HG03457 (cell line): ENCODE measurements at regions not wholly inside any gene's neighbourhood (a gene's known extent, or its start where the extent isn't known, plus 50 kb on each side); places are given as distances from the start of the nearest gene placed in this dataset.
"Not testable (repeated sequence)": the region's sequence is repeated elsewhere in the genome, so short reads cannot be mapped to it uniquely, and the experiment has no call there.

Experiments used
- ATAC-seq: cut with Tn5 transposase; IDR thresholded peaks from one replicate; pipeline ENCODE4 v1.9.1; 2021; ENCODE audit warnings: moderate number of reproducible peaks; ENCODE audit not compliant: unreplicated experiment

DNA sequence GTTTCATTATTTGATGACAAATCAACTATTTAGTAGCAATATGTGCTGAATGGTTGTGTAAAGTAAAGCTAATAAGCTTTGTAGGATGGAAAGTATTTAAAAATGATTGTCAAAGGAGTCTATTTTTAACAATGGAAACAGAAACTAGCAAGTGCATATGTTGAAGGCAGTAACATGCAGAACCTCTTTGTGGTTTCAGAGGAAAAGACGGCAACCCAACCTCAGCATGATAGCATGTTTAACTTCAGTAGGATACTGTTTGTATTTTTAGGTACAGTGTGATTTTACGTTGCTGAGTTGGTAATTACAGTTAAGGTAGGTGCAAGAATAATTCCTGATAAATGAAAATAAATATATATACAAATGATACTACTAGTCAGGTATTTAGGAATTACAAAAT lies 545.4 kb downstream of the CDY1 start:
- not testable (repeated sequence) for ATAC-seq

DNA sequence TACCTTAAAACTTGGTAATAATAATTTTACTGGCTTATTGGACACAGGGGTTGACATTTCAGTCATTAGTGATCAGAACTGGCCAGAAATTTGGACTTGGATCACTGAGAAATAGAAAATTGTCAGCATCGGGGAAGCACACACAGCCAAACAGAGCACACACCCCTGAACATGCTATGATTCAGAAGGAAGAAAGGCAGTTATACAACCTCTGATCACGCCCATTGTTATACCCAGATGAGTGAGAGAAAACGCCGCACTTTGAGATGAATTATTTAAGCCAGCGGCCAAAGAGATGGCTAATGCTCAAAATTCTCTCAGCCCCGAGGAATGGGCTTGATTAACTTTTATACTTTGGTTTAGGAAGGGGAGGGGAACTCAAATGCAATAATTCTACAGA lies 557.4 kb downstream of the CDY1 start:
- ATAC-seq: not testable (repeated sequence)

DNA sequence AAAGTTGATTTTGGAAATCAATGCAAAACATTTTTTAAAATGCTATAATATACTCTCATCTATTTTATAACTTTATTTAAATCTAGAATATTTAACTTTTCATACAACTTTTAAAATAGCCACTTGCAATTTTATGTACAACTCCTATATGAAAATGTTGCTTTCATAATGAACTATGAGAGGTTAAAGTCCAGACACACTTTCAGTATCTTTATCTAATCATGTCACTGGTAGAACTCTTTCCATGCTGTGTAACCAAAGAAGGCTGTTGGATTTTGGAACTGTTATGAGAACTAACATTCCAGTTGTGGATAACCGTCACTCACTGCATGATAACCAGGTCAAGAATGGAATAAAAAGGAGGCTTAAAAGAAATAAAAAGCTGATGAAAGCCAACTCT lies 603.1 kb downstream of the CDY1 start:
- ATAC-seq: not testable (repeated sequence)

DNA sequence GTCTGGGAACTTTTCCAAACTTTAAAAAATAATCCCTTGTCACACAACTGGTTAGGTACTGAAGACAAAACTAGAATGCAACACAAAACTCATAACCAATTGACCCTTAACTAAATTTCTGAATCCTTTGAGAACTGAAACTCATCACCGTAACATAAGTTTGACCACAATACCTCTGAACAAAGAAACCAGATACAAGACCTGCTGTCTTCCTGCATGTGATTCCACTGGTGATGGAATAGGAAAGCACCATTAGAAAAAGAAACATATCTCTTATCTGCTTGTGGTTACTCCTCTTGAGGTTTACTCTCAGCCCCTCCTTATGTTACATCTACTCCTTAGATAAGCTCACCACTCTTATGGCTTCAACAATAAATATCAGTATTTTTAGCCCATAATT lies 603.6 kb downstream of the CDY1 start:
- peak; percentile 69 for ATAC-seq

DNA sequence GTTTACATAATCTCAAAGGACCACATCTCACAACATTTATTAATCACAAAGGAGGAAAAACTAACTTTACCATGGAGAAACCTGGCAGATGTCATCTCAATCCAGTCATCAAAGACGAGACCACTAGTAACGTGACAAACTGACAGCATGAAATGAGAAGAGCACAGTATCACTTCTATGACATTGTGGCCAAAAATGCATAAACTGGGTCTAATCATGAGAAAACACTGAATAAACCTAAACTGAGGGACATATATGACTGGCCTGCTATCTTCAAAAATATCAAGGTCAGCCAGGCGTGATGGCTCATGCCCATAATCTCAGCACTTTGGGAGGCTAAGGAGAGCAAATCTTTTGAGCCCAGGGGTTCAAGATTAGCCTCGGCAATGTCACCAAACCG lies 619.0 kb downstream of the CDY1 start:
- not testable (repeated sequence) for ATAC-seq

DNA sequence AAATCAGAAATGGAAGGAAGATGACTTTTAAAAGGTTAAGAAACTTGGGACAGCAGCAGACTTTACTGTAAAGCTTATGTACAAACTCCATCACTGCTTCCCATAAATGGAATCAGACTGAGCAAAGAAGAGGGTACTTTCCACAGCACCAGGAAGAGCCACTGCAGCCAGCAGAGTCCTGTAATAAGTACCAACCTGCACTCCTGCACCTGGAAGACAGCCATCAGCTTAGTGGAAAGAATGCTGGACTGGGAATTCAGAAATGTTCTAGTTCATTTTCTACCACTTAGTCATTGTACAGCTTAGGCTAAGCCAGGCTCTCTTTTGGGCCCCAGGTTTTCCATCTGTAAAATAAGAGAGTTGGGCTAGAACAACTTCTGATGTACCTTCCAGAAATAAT lies 632.3 kb downstream of the CDY1 start:
- not testable (repeated sequence) for ATAC-seq

DNA sequence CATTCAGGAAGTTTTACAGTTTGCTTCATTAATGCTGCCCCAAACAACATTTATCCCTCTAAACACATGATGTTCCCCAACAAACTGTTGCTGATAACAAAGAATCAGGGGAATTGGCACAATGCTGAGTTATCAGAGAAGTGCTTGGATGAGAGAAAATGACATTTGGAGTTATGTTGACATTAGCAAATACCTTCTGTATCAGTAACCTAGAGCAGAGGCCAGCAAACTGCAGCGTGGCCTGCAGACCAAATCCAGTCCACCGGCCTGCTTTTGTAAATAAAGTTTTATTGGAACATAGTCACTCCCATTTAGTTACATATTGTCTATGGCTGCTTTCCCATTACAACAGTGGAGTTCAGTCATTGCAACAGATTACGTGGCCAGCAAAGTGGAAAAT lies 643.5 kb downstream of the CDY1 start:
- not testable (repeated sequence) for ATAC-seq

DNA sequence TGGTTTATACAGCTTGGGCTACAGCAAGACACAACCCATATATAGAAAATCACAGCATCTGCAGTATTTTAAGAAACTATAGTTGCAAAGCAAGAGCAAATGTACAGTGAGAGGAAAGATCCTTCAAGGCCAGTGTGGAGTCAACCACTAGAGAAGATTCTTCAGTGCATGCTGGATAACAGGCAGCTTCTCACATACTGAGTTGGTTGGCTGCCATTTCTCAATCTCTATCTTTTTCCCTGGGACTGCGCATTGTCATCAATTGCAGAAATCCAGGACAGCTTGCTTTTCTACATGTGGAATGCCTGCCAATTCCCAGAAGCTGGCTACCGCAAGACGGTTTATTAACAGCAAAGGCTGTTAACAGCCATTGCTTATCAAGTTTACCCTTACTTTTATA lies 646.5 kb downstream of the CDY1 start:
- ATAC-seq: not testable (repeated sequence)

DNA sequence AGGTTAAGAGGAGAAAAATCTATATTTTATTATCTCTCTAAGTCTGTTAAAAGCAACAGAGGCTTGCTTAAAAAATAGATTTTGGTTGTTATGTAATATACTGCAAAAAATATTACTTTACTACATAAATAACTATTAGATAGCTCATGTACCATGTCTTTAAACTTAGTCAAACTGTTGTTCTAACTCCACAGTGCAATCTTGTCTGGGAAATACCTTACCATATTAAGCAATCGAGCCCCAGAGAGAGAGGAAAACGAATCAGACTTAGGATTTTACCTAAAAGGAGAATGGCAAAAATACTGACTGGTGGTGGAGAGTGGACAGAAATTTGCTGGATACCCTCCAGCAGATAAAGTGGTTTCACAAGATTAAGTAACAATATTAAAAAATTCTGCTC lies 647.0 kb downstream of the CDY1 start:
- ATAC-seq: not testable (repeated sequence)

DNA sequence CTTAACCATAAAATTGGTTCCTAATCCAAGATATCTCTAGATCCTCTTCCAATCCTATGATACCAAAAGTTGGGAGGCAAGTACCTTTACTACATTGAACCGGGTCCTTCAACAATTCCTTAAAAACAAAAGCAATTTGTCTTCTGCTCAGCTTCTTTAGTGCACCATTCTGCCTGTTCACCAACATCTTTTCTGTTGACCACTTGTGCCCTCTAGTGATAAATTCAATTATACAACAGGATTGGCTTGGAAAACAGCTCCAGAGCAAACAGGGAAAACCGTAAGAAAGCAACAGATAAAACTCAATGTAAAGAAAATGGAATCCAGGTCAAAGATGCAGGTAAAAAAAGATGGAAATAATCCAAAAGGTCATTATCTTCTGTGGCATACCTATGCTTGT lies 651.2 kb downstream of the CDY1 start:
- not testable (repeated sequence) for ATAC-seq

DNA sequence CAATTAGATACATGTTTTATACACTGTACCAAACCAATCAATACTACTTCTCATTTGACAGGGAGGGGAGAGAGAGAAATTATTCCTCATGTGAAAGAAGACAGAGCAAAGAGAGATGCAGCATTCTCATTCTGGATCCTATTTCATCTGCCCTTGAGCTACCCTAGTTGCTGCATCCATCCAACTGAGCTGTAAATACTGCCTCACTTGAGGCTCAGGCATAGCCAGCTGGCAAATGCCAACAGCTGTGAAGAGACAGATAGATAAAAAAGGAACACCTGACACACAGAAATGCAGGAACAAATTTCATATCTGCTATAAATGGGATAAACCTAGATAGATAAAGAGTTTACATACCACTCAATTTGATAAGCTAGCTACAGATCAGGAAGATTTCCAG lies 684.1 kb downstream of the CDY1 start:
- not testable (repeated sequence) for ATAC-seq

DNA sequence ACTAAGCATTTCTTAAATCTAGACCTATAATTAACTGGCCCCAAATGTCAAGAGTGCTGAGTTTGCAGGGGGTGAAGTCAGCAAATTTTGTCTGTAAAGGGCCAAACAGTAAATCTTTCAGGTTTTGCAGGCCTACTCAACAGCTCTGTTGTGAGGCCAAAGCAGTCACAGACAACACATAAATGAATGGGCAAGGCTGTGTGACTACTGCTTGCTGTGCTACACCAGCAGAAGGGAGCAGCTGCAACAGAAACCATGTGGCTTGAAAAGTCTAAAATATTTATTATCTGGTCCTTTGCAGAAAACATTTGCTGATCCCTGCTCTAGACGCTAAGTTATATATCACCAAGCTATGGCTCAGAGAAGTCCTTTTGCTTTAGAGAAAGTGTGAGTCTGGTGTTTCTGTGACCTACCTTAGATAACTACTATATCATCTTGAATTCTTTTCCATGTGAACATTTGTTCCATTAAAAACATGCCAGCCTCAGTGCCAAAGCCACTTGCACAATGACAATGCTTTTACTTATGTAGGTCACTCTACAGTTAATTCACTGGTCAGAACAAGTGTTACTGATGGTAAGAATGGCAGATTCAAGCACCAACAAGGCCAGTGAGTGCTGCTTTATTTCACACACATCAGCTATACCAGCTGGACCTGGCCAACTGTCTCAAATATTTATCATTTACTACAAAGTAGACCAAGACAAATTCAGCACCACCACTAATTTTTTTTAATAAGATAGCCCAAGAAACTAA lies 684.9 kb downstream of the CDY1 start:
- not testable (repeated sequence) for ATAC-seq

DNA sequence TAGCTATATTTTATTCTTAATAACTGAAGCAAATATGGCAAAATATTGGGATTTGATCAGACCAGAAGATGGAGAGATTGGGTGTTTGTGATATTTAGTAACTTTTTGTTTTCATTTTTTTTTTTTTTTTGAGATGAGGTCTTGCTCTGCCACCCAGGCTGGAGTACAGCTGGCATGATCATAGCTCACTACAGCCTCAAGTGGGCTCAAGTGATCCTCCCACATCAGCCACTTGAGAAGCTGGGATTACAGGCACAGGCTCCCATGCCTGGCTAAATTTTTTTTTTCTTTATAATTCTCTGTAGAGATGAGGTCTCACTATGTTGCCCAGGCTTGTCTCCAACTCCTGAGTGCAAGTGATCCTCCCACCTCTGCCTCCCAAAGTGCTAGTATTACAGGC lies 686.4 kb downstream of the CDY1 start:
- not testable (repeated sequence) for ATAC-seq

DNA sequence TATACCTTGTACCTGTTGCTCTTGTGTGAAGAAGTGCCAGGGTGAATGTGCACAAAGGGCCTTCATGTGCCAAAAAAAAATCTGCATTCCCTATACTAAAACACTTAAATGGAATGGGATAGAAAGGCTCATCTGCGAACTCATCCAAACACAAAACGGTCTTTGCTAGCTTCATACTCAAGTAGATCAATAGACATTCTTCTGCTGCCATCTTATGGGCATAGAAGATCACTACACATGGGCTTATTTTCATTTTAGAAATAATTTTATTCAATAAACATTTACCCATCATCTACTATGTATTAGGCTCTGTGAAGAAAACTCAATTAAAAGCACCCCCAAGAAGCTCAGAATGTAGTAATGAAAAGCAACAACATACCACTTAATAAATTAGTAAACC lies 693.1 kb downstream of the CDY1 start:
- not testable (repeated sequence) for ATAC-seq

DNA sequence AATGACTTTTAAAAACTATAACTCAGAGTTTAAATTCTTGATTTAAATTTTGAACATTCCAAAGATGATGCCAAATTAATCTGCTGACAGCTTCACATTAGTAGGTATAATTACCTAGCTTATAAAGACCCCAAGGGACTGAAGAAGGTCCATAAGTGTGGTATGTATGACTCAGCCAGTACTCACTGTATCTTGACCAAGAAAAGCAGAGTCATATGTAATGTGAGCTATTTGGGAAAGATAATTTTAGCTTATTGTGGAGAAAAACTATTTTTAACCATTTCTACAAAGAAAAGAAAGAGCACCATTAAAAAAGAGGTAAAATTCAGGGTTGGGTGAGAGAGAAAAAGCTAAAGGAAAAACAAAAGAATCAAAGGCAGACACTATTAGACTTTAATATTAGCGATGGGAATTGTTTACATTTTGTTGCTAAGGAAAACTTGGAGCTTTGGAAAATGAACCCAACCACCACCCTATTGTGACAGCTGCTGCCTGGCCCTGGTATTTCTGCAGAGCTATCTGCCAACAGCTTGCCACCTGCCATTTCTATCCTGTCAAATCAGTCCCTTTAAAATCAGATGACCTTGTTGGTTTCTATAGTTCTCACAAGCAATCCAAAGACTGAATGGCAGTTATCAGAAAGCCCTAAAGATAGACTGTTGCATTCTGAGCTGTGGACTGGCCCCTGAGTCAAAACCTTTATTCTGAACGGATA lies 697.7 kb downstream of the CDY1 start:
- ATAC-seq: not testable (repeated sequence)

DNA sequence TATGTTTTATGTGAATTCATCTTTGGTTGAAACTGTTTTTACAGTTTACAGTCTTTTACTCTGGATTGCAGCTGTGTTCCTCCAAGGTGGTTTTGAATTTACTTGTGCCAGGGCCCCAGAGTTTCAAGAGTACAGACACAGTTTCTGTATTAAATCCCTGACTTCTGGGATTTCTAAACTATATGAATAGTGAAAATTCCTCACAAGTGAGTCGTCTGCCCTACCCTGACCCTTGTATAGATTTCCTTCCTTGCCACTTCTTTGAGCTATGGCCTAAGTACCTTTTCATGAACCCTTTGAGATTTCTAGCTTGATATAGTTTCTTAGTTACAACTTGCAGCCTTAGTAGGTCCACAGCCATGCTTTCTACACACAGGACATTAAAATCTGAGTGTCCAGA lies 700.8 kb downstream of the CDY1 start:
- not testable (repeated sequence) for ATAC-seq

DNA sequence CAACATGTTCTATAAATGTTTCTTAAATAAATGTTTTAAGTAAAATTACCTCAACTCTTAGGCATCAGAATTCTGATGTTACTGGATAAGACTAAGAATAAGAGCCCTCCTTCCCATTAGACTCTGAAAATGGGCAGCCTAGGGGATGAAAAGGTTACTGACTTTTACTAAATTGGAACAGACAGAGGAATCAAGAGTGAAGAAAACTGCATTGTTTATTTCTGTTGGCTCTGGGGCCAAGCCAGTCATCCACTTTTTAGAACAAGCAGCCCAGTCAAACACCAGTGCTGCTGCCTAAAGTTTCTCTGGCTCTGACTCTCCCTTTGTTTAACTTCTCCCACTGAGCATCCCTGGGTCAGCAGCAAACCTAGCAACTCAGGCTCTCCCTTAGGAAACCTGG lies 731.0 kb downstream of the CDY1 start:
- ATAC-seq: not testable (repeated sequence)

DNA sequence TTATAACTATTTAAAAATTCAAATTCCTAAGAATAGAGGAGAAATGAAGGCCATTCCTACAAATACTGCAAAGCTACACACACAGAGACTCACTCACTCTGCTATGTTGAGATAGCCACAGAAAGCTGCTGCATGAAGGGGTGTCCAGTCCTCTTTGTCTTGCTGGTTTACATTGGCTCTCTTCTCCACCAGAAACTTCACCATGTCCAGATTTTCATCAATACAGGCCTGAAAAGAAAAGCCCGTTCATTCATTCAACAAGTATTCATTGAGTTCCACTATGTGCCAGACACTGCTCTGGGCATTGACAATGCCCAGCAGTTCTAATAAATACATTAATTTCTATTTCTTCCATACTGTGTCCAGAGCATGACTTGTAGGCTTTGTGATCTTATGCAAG lies 732.3 kb downstream of the CDY1 start:
- ATAC-seq: no peak

DNA sequence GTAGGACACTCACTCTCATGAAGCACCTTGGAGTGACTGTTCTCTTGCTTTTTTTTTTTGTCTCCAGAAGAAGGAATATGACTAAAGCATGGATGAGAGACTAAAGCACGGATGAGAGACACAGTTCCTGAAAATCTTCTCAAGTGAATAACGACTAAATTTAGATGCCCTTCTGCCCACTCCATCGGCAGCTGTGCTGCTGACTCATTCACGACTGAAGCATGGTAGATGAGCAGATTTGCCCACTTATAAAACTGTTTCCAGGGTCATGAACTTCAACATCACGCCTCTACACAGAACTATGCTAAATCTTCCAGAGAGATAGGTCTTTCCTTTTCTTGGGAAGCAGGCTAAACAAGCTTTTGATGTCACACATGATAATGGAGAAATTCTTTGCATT lies 738.0 kb downstream of the CDY1 start:
- ATAC-seq: not testable (repeated sequence)

DNA sequence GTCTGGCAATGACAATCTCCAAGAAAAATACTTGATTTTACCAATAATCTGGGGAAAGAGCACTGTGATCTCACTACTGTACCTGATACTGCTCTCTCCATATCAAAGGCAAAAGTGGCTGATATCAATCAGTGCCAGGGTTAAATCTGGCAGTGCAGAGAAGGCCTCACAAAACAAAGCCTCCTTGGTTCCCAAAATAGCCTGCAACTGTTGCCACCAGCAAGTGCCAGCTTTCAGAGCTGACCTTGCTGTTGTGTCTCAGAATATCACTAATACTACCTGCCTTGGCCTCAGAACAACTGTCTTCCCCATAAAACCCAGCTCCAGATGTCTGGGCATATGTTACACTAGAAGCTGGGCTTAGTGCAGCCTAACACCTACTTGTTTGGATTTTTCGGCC lies 738.6 kb downstream of the CDY1 start:
- ATAC-seq: not testable (repeated sequence)

DNA sequence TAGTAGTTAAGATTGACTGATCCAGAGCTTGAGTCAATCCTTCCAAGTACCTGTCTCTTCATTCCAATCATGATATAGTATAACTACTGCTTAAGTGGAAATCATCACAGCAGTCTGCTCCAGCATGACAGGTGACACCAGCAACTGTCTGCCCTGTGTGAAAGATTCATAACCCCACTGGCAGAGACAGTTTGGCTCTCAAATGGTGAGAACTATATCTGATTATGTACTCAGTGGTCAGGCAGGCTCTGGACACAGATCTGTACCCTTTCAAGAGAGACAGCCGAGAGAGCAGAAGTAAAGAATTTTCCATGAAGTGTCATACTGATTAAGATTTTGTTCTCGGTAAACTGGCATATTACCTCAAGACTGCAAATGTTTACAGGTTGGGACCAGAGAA lies 741.5 kb downstream of the CDY1 start:
- ATAC-seq: not testable (repeated sequence)

DNA sequence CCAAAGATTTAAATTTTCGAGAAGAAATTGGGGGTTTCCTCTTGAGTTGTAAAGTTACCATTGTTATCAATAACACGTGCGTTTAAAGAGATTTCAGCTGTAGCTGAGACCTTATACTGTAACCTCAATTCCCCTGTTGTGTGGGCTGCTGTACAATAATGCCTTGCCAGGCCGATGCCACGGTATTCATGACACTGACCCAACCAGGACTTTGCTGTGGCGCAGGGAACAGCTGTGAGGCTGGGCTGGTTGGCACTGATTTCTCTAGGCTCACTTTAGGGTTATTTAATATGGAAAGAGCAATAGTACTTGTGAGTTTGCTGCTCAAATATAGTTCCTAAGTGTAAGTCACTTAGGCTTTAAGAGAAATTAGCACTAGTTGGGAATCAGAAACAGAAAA lies 744.2 kb downstream of the CDY1 start:
- not testable (repeated sequence) for ATAC-seq
